WTC11 (cell line): ENCODE measurements at regions not wholly inside any gene's neighbourhood (a gene's known extent, or its start where the extent isn't known, plus 50 kb on each side); places are given as distances from the start of the nearest gene placed in this dataset.

Experiments
- ETV6 ChIP-seq: sonication (generic); formaldehyde crosslinking; IDR thresholded peaks from 2 replicates; pipeline ENCODE4 v1.8.1; 2022; ENCODE audit warnings: mild to moderate bottlenecking, missing genetic modification reagents
- FOXK1 ChIP-seq: sonication (generic); formaldehyde crosslinking; IDR thresholded peaks from 2 replicates; pipeline ENCODE4 v1.8.0; 2022; ENCODE audit warnings: mild to moderate bottlenecking, moderate library complexity, missing genetic modification reagents
- GRHL2 ChIP-seq: fragments of 250-450 bp; sonication (Bioruptor Pico); IDR thresholded peaks from 2 replicates; pipeline ENCODE4 v1.8.0; 2022; ENCODE audit warnings: mild to moderate bottlenecking, moderate library complexity; ENCODE audit not compliant: insufficient replicate concordance, severe bottlenecking
- STAT6 ChIP-seq: sonication (generic); formaldehyde crosslinking; conservative IDR thresholded peaks from 2 replicates; pipeline ENCODE4 v1.8.1; 2023; ENCODE audit warnings: mild to moderate bottlenecking, low read depth, missing genetic modification reagents, moderate library complexity
- ZNF263 ChIP-seq: sonication (generic); formaldehyde crosslinking; IDR thresholded peaks from 2 replicates; pipeline ENCODE4 v1.8.1; 2022; ENCODE audit warnings: low read depth, mild to moderate bottlenecking, moderate library complexity, missing genetic modification reagents
- ZNF425 ChIP-seq: fragments of 250-450 bp; sonication (Bioruptor Pico); conservative IDR thresholded peaks from 2 replicates; pipeline ENCODE4 v1.9.0; 2021; ENCODE audit warnings: mild to moderate bottlenecking
- TF ChIP-seq, protein P1 (sequence below): fragments of 250-450 bp; sonication (Bioruptor Pico); IDR thresholded peaks from 2 replicates; pipeline ENCODE4 v1.9.0; 2021; ENCODE audit warnings: mild to moderate bottlenecking, borderline replicate concordance
- TF ChIP-seq, protein P2 (sequence below): fragments of 200-600 bp; IDR thresholded peaks from 2 replicates; pipeline ENCODE4 v1.8.0; 2022; ENCODE audit warnings: antibody characterized with exemption
- TF ChIP-seq, protein P3 (sequence below): sonication (generic); formaldehyde crosslinking; IDR thresholded peaks from 2 replicates; pipeline ENCODE4 v1.8.0; 2023; ENCODE audit warnings: missing genetic modification reagents, mild to moderate bottlenecking, borderline replicate concordance
- TF ChIP-seq, protein P4 (sequence below): sonication (generic); formaldehyde crosslinking; IDR thresholded peaks from 2 replicates; pipeline ENCODE4 v1.8.1; 2023; ENCODE audit warnings: mild to moderate bottlenecking, moderate library complexity, missing genetic modification reagents
- TF ChIP-seq, protein P5 (sequence below): fragments of 250-450 bp; sonication (Bioruptor Pico); IDR thresholded peaks from 2 replicates; pipeline ENCODE4 v1.9.0; 2021; ENCODE audit warnings: mild to moderate bottlenecking

DNA sequence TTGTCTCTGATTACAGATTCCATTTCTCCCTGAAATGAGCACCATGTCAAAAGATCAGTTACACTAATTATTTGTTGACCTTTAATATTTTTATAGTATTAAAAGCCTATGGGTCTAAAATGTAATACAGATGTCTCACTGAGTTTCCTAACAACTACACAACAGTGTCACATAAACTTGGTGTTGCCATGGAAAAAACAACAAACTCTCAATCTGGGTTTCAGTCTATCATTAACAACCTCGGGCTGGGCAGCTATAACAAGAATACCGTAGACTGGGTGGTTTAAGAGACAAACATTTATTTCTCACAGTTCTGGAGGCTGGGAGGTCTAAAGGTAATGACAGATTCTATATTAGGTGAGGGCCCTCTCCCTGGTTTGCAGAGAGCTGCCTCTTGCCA lies 407.1 kb downstream of the HNRNPD start (continued):
- TF ChIP-seq, protein P1, sequence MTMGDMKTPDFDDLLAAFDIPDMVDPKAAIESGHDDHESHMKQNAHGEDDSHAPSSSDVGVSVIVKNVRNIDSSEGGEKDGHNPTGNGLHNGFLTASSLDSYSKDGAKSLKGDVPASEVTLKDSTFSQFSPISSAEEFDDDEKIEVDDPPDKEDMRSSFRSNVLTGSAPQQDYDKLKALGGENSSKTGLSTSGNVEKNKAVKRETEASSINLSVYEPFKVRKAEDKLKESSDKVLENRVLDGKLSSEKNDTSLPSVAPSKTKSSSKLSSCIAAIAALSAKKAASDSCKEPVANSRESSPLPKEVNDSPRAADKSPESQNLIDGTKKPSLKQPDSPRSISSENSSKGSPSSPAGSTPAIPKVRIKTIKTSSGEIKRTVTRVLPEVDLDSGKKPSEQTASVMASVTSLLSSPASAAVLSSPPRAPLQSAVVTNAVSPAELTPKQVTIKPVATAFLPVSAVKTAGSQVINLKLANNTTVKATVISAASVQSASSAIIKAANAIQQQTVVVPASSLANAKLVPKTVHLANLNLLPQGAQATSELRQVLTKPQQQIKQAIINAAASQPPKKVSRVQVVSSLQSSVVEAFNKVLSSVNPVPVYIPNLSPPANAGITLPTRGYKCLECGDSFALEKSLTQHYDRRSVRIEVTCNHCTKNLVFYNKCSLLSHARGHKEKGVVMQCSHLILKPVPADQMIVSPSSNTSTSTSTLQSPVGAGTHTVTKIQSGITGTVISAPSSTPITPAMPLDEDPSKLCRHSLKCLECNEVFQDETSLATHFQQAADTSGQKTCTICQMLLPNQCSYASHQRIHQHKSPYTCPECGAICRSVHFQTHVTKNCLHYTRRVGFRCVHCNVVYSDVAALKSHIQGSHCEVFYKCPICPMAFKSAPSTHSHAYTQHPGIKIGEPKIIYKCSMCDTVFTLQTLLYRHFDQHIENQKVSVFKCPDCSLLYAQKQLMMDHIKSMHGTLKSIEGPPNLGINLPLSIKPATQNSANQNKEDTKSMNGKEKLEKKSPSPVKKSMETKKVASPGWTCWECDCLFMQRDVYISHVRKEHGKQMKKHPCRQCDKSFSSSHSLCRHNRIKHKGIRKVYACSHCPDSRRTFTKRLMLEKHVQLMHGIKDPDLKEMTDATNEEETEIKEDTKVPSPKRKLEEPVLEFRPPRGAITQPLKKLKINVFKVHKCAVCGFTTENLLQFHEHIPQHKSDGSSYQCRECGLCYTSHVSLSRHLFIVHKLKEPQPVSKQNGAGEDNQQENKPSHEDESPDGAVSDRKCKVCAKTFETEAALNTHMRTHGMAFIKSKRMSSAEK (CRISPR knock-in tag): no peak
- no peak for TF ChIP-seq ETV6 (CRISPR knock-in tag)
- TF ChIP-seq GRHL2 (CRISPR knock-in tag): no peak
- no peak for TF ChIP-seq STAT6 (CRISPR knock-in tag)
- no peak for TF ChIP-seq FOXK1 (CRISPR knock-in tag)
- no peak for TF ChIP-seq ZNF425 (CRISPR knock-in tag)
- TF ChIP-seq, protein P2, sequence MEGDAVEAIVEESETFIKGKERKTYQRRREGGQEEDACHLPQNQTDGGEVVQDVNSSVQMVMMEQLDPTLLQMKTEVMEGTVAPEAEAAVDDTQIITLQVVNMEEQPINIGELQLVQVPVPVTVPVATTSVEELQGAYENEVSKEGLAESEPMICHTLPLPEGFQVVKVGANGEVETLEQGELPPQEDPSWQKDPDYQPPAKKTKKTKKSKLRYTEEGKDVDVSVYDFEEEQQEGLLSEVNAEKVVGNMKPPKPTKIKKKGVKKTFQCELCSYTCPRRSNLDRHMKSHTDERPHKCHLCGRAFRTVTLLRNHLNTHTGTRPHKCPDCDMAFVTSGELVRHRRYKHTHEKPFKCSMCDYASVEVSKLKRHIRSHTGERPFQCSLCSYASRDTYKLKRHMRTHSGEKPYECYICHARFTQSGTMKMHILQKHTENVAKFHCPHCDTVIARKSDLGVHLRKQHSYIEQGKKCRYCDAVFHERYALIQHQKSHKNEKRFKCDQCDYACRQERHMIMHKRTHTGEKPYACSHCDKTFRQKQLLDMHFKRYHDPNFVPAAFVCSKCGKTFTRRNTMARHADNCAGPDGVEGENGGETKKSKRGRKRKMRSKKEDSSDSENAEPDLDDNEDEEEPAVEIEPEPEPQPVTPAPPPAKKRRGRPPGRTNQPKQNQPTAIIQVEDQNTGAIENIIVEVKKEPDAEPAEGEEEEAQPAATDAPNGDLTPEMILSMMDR: no peak
- TF ChIP-seq, protein P3, sequence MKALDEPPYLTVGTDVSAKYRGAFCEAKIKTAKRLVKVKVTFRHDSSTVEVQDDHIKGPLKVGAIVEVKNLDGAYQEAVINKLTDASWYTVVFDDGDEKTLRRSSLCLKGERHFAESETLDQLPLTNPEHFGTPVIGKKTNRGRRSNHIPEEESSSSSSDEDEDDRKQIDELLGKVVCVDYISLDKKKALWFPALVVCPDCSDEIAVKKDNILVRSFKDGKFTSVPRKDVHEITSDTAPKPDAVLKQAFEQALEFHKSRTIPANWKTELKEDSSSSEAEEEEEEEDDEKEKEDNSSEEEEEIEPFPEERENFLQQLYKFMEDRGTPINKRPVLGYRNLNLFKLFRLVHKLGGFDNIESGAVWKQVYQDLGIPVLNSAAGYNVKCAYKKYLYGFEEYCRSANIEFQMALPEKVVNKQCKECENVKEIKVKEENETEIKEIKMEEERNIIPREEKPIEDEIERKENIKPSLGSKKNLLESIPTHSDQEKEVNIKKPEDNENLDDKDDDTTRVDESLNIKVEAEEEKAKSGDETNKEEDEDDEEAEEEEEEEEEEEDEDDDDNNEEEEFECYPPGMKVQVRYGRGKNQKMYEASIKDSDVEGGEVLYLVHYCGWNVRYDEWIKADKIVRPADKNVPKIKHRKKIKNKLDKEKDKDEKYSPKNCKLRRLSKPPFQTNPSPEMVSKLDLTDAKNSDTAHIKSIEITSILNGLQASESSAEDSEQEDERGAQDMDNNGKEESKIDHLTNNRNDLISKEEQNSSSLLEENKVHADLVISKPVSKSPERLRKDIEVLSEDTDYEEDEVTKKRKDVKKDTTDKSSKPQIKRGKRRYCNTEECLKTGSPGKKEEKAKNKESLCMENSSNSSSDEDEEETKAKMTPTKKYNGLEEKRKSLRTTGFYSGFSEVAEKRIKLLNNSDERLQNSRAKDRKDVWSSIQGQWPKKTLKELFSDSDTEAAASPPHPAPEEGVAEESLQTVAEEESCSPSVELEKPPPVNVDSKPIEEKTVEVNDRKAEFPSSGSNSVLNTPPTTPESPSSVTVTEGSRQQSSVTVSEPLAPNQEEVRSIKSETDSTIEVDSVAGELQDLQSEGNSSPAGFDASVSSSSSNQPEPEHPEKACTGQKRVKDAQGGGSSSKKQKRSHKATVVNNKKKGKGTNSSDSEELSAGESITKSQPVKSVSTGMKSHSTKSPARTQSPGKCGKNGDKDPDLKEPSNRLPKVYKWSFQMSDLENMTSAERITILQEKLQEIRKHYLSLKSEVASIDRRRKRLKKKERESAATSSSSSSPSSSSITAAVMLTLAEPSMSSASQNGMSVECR (CRISPR knock-in tag): no peak
- TF ChIP-seq, protein P4, sequence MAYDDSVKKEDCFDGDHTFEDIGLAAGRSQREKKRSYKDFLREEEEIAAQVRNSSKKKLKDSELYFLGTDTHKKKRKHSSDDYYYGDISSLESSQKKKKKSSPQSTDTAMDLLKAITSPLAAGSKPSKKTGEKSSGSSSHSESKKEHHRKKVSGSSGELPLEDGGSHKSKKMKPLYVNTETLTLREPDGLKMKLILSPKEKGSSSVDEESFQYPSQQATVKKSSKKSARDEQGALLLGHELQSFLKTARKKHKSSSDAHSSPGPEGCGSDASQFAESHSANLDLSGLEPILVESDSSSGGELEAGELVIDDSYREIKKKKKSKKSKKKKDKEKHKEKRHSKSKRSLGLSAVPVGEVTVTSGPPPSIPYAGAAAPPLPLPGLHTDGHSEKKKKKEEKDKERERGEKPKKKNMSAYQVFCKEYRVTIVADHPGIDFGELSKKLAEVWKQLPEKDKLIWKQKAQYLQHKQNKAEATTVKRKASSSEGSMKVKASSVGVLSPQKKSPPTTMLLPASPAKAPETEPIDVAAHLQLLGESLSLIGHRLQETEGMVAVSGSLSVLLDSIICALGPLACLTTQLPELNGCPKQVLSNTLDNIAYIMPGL (CRISPR knock-in tag): no peak
- TF ChIP-seq, protein P5, sequence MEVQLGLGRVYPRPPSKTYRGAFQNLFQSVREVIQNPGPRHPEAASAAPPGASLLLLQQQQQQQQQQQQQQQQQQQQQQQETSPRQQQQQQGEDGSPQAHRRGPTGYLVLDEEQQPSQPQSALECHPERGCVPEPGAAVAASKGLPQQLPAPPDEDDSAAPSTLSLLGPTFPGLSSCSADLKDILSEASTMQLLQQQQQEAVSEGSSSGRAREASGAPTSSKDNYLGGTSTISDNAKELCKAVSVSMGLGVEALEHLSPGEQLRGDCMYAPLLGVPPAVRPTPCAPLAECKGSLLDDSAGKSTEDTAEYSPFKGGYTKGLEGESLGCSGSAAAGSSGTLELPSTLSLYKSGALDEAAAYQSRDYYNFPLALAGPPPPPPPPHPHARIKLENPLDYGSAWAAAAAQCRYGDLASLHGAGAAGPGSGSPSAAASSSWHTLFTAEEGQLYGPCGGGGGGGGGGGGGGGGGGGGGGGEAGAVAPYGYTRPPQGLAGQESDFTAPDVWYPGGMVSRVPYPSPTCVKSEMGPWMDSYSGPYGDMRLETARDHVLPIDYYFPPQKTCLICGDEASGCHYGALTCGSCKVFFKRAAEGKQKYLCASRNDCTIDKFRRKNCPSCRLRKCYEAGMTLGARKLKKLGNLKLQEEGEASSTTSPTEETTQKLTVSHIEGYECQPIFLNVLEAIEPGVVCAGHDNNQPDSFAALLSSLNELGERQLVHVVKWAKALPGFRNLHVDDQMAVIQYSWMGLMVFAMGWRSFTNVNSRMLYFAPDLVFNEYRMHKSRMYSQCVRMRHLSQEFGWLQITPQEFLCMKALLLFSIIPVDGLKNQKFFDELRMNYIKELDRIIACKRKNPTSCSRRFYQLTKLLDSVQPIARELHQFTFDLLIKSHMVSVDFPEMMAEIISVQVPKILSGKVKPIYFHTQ: no peak
- no peak for TF ChIP-seq ZNF263
